ENCODE measurements at regions not wholly inside any gene's neighbourhood (a gene's known extent, or its start where the extent isn't known, plus 50 kb on each side); places are given as distances from the start of the nearest gene placed in this dataset.

GRCh38 chr13:88429862-88430261, 758.7 kb downstream of the SLITRK5 start:
- DNase-seq (ENCODE audit: insufficient read length, low spot score) (no peak), FAIRE-seq (no peak)
- no peak for TF ChIP-seq CTCF (IDR thresholded peaks at IDR 0.05; ENCODE audit: insufficient read depth, missing control alignments)

- FAIRE-seq (no peak), DNase-seq (ENCODE audit: insufficient read length, low spot score) (no peak)
- TF ChIP-seq CTCF (IDR thresholded peaks at IDR 0.05; ENCODE audit: insufficient read depth, missing control alignments) = no peak
Observed at GRCh38 chr13:88434953-88435352, 763.8 kb downstream of the SLITRK5 start.

- DNase-seq (ENCODE audit: insufficient read length, low spot score) (no peak), FAIRE-seq (peak; percentile 71)
- no peak for TF ChIP-seq CTCF (IDR thresholded peaks at IDR 0.05; ENCODE audit: insufficient read depth, missing control alignments)
Observed at GRCh38 chr13:88436974-88437373, 765.8 kb downstream of the SLITRK5 start.

- TF ChIP-seq CTCF (IDR thresholded peaks at IDR 0.05; ENCODE audit: insufficient read depth, missing control alignments) = no peak
- DNase-seq (ENCODE audit: insufficient read length, low spot score) (no peak), FAIRE-seq (no peak)
Observed at GRCh38 chr13:88450515-88450914, 779.3 kb downstream of the SLITRK5 start.

GRCh38 chr13:88456151-88456550, 785.0 kb downstream of the SLITRK5 start:
- DNase-seq (ENCODE audit: insufficient read length, low spot score) = no peak
- FAIRE-seq = no peak
- TF ChIP-seq CTCF (IDR thresholded peaks at IDR 0.05; ENCODE audit: insufficient read depth, missing control alignments) = no peak

GRCh38 chr13:88459331-88459730, 788.2 kb downstream of the SLITRK5 start:
- FAIRE-seq = no peak
- TF ChIP-seq CTCF (IDR thresholded peaks at IDR 0.05; ENCODE audit: insufficient read depth, missing control alignments) = no peak
- no peak for DNase-seq (ENCODE audit: insufficient read length, low spot score)

GRCh38 chr13:88461272-88462009, 790.3 kb downstream of the SLITRK5 start:
- FAIRE-seq (no peak), DNase-seq (ENCODE audit: insufficient read length, low spot score) (no peak)
- no peak for TF ChIP-seq CTCF (IDR thresholded peaks at IDR 0.05; ENCODE audit: insufficient read depth, missing control alignments)
